DOHH2 (cell line): ENCODE measurements at regions not wholly inside any gene's neighbourhood (a gene's known extent, or its start where the extent isn't known, plus 50 kb on each side); places are given as distances from the start of the nearest gene placed in this dataset.

ENCODE experiments used
- H3F3A ChIP-seq: fragments of 200-600 bp; sonication (generic), shearing (Covaris generic); 2 replicates; pipeline ENCODE4 v1.6.0; 2016; ENCODE audit warnings: antibody characterized with exemption, mild to moderate bottlenecking; ENCODE audit not compliant: control insufficient read depth, insufficient read depth
- H3K27ac ChIP-seq: fragments of 200-600 bp; sonication (generic); 2 replicates; pipeline ENCODE4 v1.5.1; 2014; ENCODE audit warnings: low read depth, mild to moderate bottlenecking, low read length, moderate library complexity
- H3K27me3 ChIP-seq: fragments of 200-600 bp; sonication (generic); 2 replicates; pipeline ENCODE4 v1.6.1; 2014; ENCODE audit warnings: mild to moderate bottlenecking, low read length, mixed read lengths; ENCODE audit not compliant: control insufficient read depth
- H3K36me3 ChIP-seq: fragments of 200-600 bp; sonication (generic); 2 replicates; pipeline ENCODE4 v1.6.1; 2014; ENCODE audit warnings: mild to moderate bottlenecking, low read length, moderate library complexity, mixed read lengths; ENCODE audit not compliant: control insufficient read depth
- H3K4me1 ChIP-seq: fragments of 200-600 bp; sonication (generic); 2 replicates; pipeline ENCODE4 v1.6.1; 2014; ENCODE audit warnings: mild to moderate bottlenecking, low read length, mixed read lengths; ENCODE audit not compliant: control insufficient read depth
- H3K4me2 ChIP-seq: fragments of 200-600 bp; sonication (generic); 2 replicates; pipeline ENCODE4 v1.6.0; 2014; ENCODE audit warnings: mild to moderate bottlenecking, low read length, moderate library complexity
- H3K4me3 ChIP-seq: fragments of 200-600 bp; sonication (generic); 2 replicates; pipeline ENCODE4 v1.5.1; 2014; ENCODE audit warnings: mild to moderate bottlenecking, low read length, mixed read lengths
- H3K79me2 ChIP-seq: fragments of 200-600 bp; sonication (generic); 2 replicates; pipeline ENCODE4 v1.6.1; 2014; ENCODE audit warnings: mild to moderate bottlenecking, low read length, mixed read lengths; ENCODE audit not compliant: control insufficient read depth
- H3K9me2 ChIP-seq: fragments of 200-600 bp; sonication (generic); replicated peaks from 2 replicates; pipeline ENCODE4 v1.6.1; 2014; ENCODE audit warnings: mild to moderate bottlenecking, low read length, mixed read lengths; ENCODE audit not compliant: control insufficient read depth
- H3K9me3 ChIP-seq: fragments of 200-600 bp; sonication (generic); 2 replicates; pipeline ENCODE4 v1.6.1; 2014; ENCODE audit warnings: antibody characterized with exemption, low read length, mixed read lengths; ENCODE audit not compliant: control insufficient read depth, insufficient read depth
- H4K20me1 ChIP-seq: fragments of 200-600 bp; sonication (generic); 2 replicates; pipeline ENCODE4 v1.6.0; 2014; ENCODE audit warnings: low read depth, mild to moderate bottlenecking, antibody characterized with exemption, low read length, moderate library complexity; ENCODE audit not compliant: control insufficient read depth, insufficient read depth
- CTCF ChIP-seq: fragments of 200-600 bp; sonication (generic); IDR thresholded peaks from one replicate; pipeline ENCODE4 v1.5.1; 2014; ENCODE audit warnings: antibody characterized with exemption, mild to moderate bottlenecking, low read depth, low read length; ENCODE audit not compliant: poor library complexity, severe bottlenecking
- EZH2phosphoT487 ChIP-seq: fragments of 200-600 bp; sonication (generic); IDR thresholded peaks from 2 replicates; pipeline ENCODE4 v1.6.1; 2017; ENCODE audit warnings: borderline replicate concordance, mild to moderate bottlenecking, antibody characterized with exemption, low read length, moderate library complexity, mixed read lengths

DNA sequence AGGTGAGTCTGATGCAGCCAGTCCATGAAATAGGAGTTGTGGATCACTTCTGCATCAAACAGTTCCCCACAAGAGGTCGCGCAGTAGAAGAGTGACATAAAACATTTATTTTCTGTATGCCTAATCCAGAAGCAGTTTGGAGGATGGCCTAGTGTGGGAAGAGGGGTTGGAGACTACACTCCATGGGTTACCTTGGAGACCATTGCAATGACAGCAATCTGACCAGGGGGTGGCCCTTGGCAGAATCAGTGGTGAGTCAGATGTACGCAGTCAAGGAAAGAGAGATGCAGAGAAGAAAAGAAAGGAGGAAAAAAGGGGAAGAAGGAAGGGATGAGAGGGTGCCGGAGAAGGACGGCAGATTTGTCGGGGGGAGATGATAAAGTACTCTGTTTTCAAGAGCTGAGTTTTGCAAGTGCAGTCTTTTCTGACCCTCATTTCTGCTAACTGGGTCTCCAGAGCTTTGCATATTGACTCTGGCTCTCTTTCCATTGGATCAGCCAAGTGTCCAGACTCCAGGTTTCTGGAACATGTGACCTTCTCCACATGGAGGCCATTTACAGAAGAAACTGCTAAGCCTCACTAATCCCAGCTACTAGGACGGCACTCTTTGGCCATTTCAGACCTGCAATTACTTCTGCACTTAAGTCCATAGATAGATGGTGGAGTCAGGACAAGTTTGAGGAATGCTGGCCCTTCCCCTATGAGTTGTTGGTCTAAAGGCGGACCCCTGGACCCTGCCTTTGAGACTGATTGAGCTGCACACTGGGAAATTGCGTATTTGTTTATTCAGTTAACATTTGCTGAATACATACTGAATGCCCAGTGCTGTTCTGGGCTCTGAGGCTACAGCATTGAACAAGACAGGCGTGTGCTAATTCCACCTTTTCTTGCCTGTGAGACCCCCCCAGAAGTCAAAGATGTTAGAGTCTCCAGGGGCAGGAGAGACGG, 424.2 kb downstream of the BCL11B start:
- no peaks in the 10 kb centered on the region for H3K4me1 ChIP-seq
- H3K27ac ChIP-seq, result no peak overlapping the region
- no peaks in the 10 kb centered on the region for H3K27me3 ChIP-seq
- no peak overlapping the region for H3K4me3 ChIP-seq
- no peaks in the 10 kb centered on the region for H4K20me1 ChIP-seq
- no peaks in the 10 kb centered on the region for H3K79me2 ChIP-seq
- H3K9me3 ChIP-seq, result no peaks in the 10 kb centered on the region
- H3F3A ChIP-seq, result no peaks in the 10 kb centered on the region
- H3K4me2 ChIP-seq, result no peak overlapping the region
- no peaks in the 10 kb centered on the region for H3K36me3 ChIP-seq
- TF ChIP-seq EZH2phosphoT487 (no peak), CTCF (no peak)
- H3K9me2 ChIP-seq, result no peaks in the 10 kb centered on the region

GRCh38 chr14:98853063-98853729, 418.8 kb downstream of the BCL11B start:
- Histone ChIP-seq H3K4me2 (no peak overlapping the region), H3K27ac (no peak overlapping the region), H3K4me1 (no peaks in the 10 kb centered on the region), H4K20me1 (no peaks in the 10 kb centered on the region), H3K9me2 (no peaks in the 10 kb centered on the region), H3K27me3 (no peaks in the 10 kb centered on the region), H3K79me2 (no peaks in the 10 kb centered on the region), H3F3A (no peaks in the 10 kb centered on the region), H3K4me3 (no peak overlapping the region), H3K9me3 (no peaks in the 10 kb centered on the region), H3K36me3 (no peaks in the 10 kb centered on the region)
- no peak for TF ChIP-seq CTCF
- TF ChIP-seq EZH2phosphoT487, result no peak

DNA sequence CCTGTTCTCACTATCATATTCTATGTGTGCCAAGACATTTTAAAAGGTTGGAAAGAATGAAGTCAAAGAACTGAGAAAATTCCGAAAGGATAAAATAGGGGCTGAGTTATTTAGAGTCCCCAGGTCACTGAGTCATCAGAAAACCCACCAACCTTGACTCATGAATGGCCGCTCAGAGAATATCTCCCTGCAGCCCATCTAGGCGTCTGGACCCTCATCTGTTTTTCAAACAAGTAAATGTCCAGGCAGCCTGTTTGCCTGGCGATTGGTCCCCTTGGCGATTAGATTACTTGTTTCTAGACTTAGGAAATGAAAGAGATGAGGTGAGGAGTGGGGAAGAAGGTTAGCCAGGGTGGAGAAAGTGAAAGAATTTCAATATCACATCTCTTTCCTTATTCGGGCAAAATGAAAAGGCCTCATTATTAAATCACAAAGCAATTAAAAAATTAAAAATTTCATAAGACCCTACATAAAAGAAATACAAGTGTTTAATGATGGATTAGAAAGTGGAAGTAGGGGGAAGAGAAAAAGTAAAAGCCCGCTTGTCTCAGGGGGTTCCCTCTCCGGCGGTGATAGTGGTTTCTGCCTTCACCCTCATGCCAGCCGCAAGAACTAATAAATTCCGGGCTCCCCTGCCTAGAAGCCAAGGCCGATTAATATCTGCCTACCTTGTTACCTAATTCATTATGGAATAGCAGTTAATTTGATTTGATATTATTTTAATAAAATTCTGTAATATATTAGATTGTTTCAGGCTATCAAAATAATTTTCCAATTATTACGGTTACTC, 415.9 kb downstream of the BCL11B start:
- H3K4me2 ChIP-seq, result no peak overlapping the region
- H3K9me3 ChIP-seq, result peaks cover 4% of the 10 kb centered on the region; the same call in 1 of the 2 replicates
- no peaks in the 10 kb centered on the region for H3K79me2 ChIP-seq
- no peaks in the 10 kb centered on the region for H4K20me1 ChIP-seq
- no peak for TF ChIP-seq EZH2phosphoT487
- TF ChIP-seq CTCF, result no peak
- H3F3A ChIP-seq, result no peaks in the 10 kb centered on the region
- H3K27ac ChIP-seq, result no peak overlapping the region
- no peaks in the 10 kb centered on the region for H3K9me2 ChIP-seq
- H3K4me3 ChIP-seq, result no peak overlapping the region
- H3K27me3 ChIP-seq, result no peaks in the 10 kb centered on the region
- no peaks in the 10 kb centered on the region for H3K4me1 ChIP-seq
- H3K36me3 ChIP-seq, result no peaks in the 10 kb centered on the region
